GM23338 (cell line): ENCODE measurements at regions not wholly inside any gene's neighbourhood (a gene's known extent, or its start where the extent isn't known, plus 50 kb on each side); places are given as distances from the start of the nearest gene placed in this dataset.

ENCODE experiments used
- ATAC-seq: fragments of 200-7000 bp; cut with Tn5 transposase; 3 replicates; pipeline ENCODE4 v1.9.1; 2020
- DNase-seq: peaks from one replicate; pipeline ENCODE4 v3.0.0-alpha.2; 2015; ENCODE audit warnings: low spot score
- H2AFZ ChIP-seq: fragments of 200-600 bp; sonication (generic); 2 replicates; pipeline ENCODE4 v1.8.0; 2016; ENCODE audit warnings: antibody characterized with exemption, mild to moderate bottlenecking, moderate library complexity
- H3F3A ChIP-seq: fragments of 200-600 bp; sonication (generic); replicated peaks from 2 replicates; pipeline ENCODE4 v1.8.0; 2017; ENCODE audit warnings: antibody characterized with exemption, mixed run types, low read depth
- H3K27ac ChIP-seq: fragments of 200-600 bp; sonication (generic); 2 replicates; pipeline ENCODE4 v1.6.1; 2016; ENCODE audit warnings: low read depth
- H3K27me3 ChIP-seq: fragments of 200-600 bp; sonication (generic); 2 replicates; pipeline ENCODE4 v1.8.0; 2016; ENCODE audit warnings: mild to moderate bottlenecking, mixed run types, moderate library complexity; ENCODE audit not compliant: insufficient read depth
- H3K36me3 ChIP-seq: fragments of 200-600 bp; sonication (generic); 2 replicates; pipeline ENCODE4 v1.8.0; 2016; ENCODE audit warnings: mild to moderate bottlenecking; ENCODE audit not compliant: insufficient read depth
- H3K4me1 ChIP-seq: fragments of 200-600 bp; sonication (generic); 2 replicates; pipeline ENCODE4 v1.8.0; 2016; ENCODE audit warnings: mild to moderate bottlenecking, moderate library complexity; ENCODE audit not compliant: insufficient read depth
- H3K4me2 ChIP-seq: fragments of 200-600 bp; sonication (generic); 2 replicates; pipeline ENCODE4 v1.7.1; 2017; ENCODE audit warnings: mixed run types
- H3K4me3 ChIP-seq: fragments of 200-600 bp; sonication (generic); 2 replicates; pipeline ENCODE4 v1.6.1; 2016; ENCODE audit warnings: mixed run types
- H3K79me2 ChIP-seq: fragments of 200-600 bp; sonication (generic); replicated peaks from 2 replicates; pipeline ENCODE4 v1.8.0; 2017; ENCODE audit warnings: mild to moderate bottlenecking; ENCODE audit not compliant: insufficient read depth
- H3K9me2 ChIP-seq: fragments of 200-600 bp; sonication (generic); 2 replicates; pipeline ENCODE4 v1.8.0; 2017; ENCODE audit not compliant: insufficient read depth
- H4K20me1 ChIP-seq: fragments of 200-600 bp; sonication (generic); replicated peaks from 2 replicates; pipeline ENCODE4 v1.8.0; 2017; ENCODE audit warnings: mild to moderate bottlenecking; ENCODE audit not compliant: insufficient read depth
- H3K27ac Mint-ChIP-seq: 2 replicates; pipeline ENCODE4 v1.8.0; 2020; ENCODE audit warnings: inconsistent platforms, mild to moderate bottlenecking, moderate library complexity, mixed read lengths
- H3K27me3 Mint-ChIP-seq: 3 replicates; pipeline ENCODE4 v1.8.0; 2022; ENCODE audit warnings: low read depth, mild to moderate bottlenecking, moderate library complexity, mixed read lengths, inconsistent platforms; ENCODE audit not compliant: insufficient read depth, poor library complexity
- H3K36me3 Mint-ChIP-seq: 3 replicates; pipeline ENCODE4 v1.8.0; 2021; ENCODE audit warnings: low read depth, mild to moderate bottlenecking, inconsistent platforms, moderate library complexity, mixed read lengths
- H3K4me1 Mint-ChIP-seq: 3 replicates; pipeline ENCODE4 v1.8.0; 2020; ENCODE audit warnings: mild to moderate bottlenecking, inconsistent platforms, mixed read lengths
- H3K4me3 Mint-ChIP-seq: 3 replicates; pipeline ENCODE4 v1.8.0; 2021; ENCODE audit warnings: moderate library complexity, mild to moderate bottlenecking, inconsistent platforms, mixed read lengths
- H3K9me3 Mint-ChIP-seq: 3 replicates; pipeline ENCODE4 v1.8.0; 2020; ENCODE audit warnings: moderate library complexity, mild to moderate bottlenecking, inconsistent platforms, mixed read lengths
- CREB1 ChIP-seq: fragments of 250-450 bp; sonication (Bioruptor Pico); IDR thresholded peaks from 2 replicates; pipeline ENCODE4 v1.5.0; 2020; ENCODE audit warnings: low read depth, mild to moderate bottlenecking, moderate library complexity
- CTCF ChIP-seq, 2 experiments: fragments of 200-600 bp in 1 of 2; sonication (generic) in 1 of 2; conservative IDR thresholded peaks; 2 replicates each; pipeline versions ENCODE4 v1.5.1 to v1.6.1; 2016 to 2017; ENCODE audit warnings: antibody characterized with exemption in 2 of 2, low read depth in 2 of 2, mild to moderate bottlenecking in 2 of 2, moderate library complexity in 1 of 2
- ETS1 ChIP-seq: IDR thresholded peaks from 2 replicates; pipeline ENCODE4 v1.6.1; 2016; ENCODE audit warnings: antibody characterized with exemption
- EZH2 ChIP-seq: fragments of 200-600 bp; sonication (generic); IDR thresholded peaks from one replicate; pipeline ENCODE4 v1.8.0; 2017; ENCODE audit warnings: antibody characterized with exemption, mild to moderate bottlenecking, low read depth; ENCODE audit not compliant: unreplicated experiment
- EZH2phosphoT487 ChIP-seq: fragments of 200-600 bp; sonication (generic); IDR thresholded peaks from one replicate; pipeline ENCODE4 v1.8.1; 2018; ENCODE audit warnings: antibody characterized with exemption; ENCODE audit not compliant: unreplicated experiment
- JUNB ChIP-seq: IDR thresholded peaks from one replicate; pipeline ENCODE4 v1.6.1; 2016; ENCODE audit warnings: antibody characterized with exemption; ENCODE audit not compliant: unreplicated experiment
- NANOG ChIP-seq: IDR thresholded peaks from 2 replicates; pipeline ENCODE4 v1.6.1; 2016; ENCODE audit warnings: antibody characterized with exemption, borderline replicate concordance
- POLR2AphosphoS5 ChIP-seq: IDR thresholded peaks from 2 replicates; pipeline ENCODE4 v1.6.1; 2016; ENCODE audit warnings: antibody characterized with exemption, low read depth
- REST ChIP-seq: IDR thresholded peaks from one replicate; pipeline ENCODE4 v1.6.1; 2018; ENCODE audit warnings: antibody characterized with exemption; ENCODE audit not compliant: unreplicated experiment
- STAT1 ChIP-seq: IDR thresholded peaks from one replicate; pipeline ENCODE4 v1.6.1; 2016; ENCODE audit warnings: antibody characterized with exemption; ENCODE audit not compliant: unreplicated experiment
- ZNF114 ChIP-seq: fragments of 250-450 bp; sonication (Bioruptor Pico); IDR thresholded peaks from 2 replicates; pipeline ENCODE4 v1.5.0; 2020; ENCODE audit warnings: mild to moderate bottlenecking, moderate library complexity
- ZNF331 ChIP-seq: fragments of 250-450 bp; sonication (Bioruptor Pico); IDR thresholded peaks from 2 replicates; pipeline ENCODE4 v1.5.0; 2020; ENCODE audit warnings: low read depth, mild to moderate bottlenecking, moderate library complexity
- ZNF462 ChIP-seq: fragments of 250-450 bp; sonication (Bioruptor Pico); IDR thresholded peaks from 2 replicates; pipeline ENCODE4 v1.5.0; 2020; ENCODE audit warnings: mild to moderate bottlenecking, moderate library complexity

- Histone ChIP-seq H3K27me3 (no peaks in the 10 kb centered on the region), H3K36me3 (peaks cover 2% of the 10 kb centered on the region; the same call in 1 of the 2 replicates), H3K9me2 (0 out of 2 replicates have a peak, but pooled peaks cover 13% of the 10 kb centered on the region), H2AFZ (no peak overlapping the region), H3F3A (no peaks in the 10 kb centered on the region), H4K20me1 (no peaks in the 10 kb centered on the region), H3K79me2 (no peaks in the 10 kb centered on the region), H3K4me2 (no peak overlapping the region), H3K27ac (no peak overlapping the region), H3K4me1 (no peaks in the 10 kb centered on the region), H3K4me3 (no peak overlapping the region)
- peaks cover 27% of the 10 kb centered on the region for H3K36me3 Mint-ChIP-seq
- DNase-seq (no peak), ATAC-seq (no peak)
- peaks cover 3% of the 10 kb centered on the region for H3K27me3 Mint-ChIP-seq
- peaks cover 43% of the 10 kb centered on the region for H3K9me3 Mint-ChIP-seq
- H3K4me1 Mint-ChIP-seq = no peaks in the 10 kb centered on the region
- H3K27ac Mint-ChIP-seq = no peak overlapping the region
- no peak overlapping the region for H3K4me3 Mint-ChIP-seq
- TF ChIP-seq EZH2phosphoT487 (no peak), ZNF331 (CRISPR knock-in tag) (no peak), EZH2 (no peak), CREB1 (no peak), STAT1 (no peak), JUNB (no peak), POLR2AphosphoS5 (no peak), ETS1 (no peak), NANOG (no peak), ZNF462 (no peak), ZNF114 (CRISPR knock-in tag) (no peak), CTCF (conservative IDR thresholded peaks at IDR 0.05; ENCODE audit: low read depth in 2 of 2) (no peak), REST (no peak)
Measured at GRCh38 chr10:10946801-10947200, 70.9 kb upstream of the CELF2 start.
